Right lobe of liver (tissue), 4 donors: ENCODE measurements at regions not wholly inside any gene's neighbourhood (a gene's known extent, or its start where the extent isn't known, plus 50 kb on each side); places are given as distances from the start of the nearest gene placed in this dataset.

Experiments used
- POLR2A ChIP-seq: fragments of 450-650 bp; IDR thresholded peaks from one replicate; pipeline ENCODE4 v1.6.1; 2017; ENCODE audit warnings: antibody characterized with exemption, mild to moderate bottlenecking
- TF ChIP-seq, protein P1 (sequence below), 4 donors: fragments of 200-600 bp in 3 of 4; fragments of 450-650 bp in 1 of 4; IDR thresholded peaks; one replicate each; pipeline versions ENCODE4 v1.5.1 to v1.8.0; 2016 to 2022; ENCODE audit warnings: antibody characterized with exemption in 4 of 4, mild to moderate bottlenecking in 2 of 4
- donor health status: DM: no; HTN: no; CAD: no.
- donor health status: DM: no; HTN: no; CAD: no.
- donor health status: DM: no; HTN: yes; CAD: no.

DNA sequence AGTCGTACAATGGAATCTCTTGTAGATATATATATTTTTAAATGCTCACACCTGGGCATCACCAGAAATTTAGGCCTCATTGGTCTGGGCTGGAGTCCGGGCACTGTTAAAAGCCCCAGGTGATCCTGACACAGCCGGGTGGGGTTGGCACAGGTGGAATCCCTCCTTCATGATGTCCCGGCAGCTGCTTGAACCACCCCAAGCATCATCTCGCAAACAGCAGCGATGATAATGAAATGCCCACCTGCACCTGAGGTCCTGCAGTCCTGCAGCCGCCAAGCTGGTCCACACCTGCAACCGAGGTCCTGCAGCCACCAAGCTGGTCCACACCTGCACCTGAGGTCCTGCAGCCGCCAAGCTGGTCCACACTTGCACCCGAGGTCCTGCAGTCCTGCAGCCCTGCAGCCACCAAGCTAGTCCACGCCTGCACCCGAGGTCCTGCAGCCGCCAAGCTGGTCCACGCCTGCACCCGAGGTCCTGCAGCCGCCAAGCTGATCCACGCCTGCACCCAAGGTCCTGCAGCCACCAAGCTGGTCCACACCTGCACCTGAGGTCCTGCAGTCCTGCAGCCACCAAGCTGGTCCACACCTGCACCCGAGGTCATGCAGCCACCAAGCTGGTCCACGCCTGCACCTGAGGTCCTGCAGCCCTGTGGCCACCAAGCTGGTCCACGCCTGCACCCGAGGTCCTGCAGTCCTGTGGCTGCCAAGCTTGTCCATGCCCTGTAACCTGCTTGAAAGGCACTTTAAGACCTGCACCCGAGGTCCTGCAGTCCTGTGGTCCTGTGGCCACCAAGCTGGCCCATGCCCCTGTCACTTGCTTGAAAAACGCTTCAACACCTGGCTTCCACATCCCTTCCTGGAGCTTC, 261.2 kb downstream of the DLL1 start:
- TF ChIP-seq, protein P1, sequence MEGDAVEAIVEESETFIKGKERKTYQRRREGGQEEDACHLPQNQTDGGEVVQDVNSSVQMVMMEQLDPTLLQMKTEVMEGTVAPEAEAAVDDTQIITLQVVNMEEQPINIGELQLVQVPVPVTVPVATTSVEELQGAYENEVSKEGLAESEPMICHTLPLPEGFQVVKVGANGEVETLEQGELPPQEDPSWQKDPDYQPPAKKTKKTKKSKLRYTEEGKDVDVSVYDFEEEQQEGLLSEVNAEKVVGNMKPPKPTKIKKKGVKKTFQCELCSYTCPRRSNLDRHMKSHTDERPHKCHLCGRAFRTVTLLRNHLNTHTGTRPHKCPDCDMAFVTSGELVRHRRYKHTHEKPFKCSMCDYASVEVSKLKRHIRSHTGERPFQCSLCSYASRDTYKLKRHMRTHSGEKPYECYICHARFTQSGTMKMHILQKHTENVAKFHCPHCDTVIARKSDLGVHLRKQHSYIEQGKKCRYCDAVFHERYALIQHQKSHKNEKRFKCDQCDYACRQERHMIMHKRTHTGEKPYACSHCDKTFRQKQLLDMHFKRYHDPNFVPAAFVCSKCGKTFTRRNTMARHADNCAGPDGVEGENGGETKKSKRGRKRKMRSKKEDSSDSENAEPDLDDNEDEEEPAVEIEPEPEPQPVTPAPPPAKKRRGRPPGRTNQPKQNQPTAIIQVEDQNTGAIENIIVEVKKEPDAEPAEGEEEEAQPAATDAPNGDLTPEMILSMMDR (IDR thresholded peaks at IDR 0.05) = no peak
- no peak for TF ChIP-seq POLR2A
